ENCODE measurements at regions not wholly inside any gene's neighbourhood (a gene's known extent, or its start where the extent isn't known, plus 50 kb on each side); places are given as distances from the start of the nearest gene placed in this dataset.
"Not testable (repeated sequence)": the region's sequence is repeated elsewhere in the genome, so short reads cannot be mapped to it uniquely, and the experiment has no call there.

- Histone ChIP-seq H3K36me3 (ENCODE audit: control insufficient read depth in 2 of 2, insufficient read depth in 2 of 2, low read length in 2 of 2) (no peaks in the 10 kb centered on the region), H3K9me3 (ENCODE audit: control insufficient read depth in 2 of 2, low read length in 2 of 2) (no peaks in the 10 kb centered on the region), H3K27me3 (ENCODE audit: control insufficient read depth in 2 of 2, insufficient read depth in 2 of 2, low read length in 2 of 2) (no peaks in the 10 kb centered on the region), H3K4me1 (ENCODE audit: control insufficient read depth in 2 of 2, insufficient read depth in 2 of 2, low read length in 2 of 2) (no peaks in the 10 kb centered on the region), H3K27ac (ENCODE audit: low read depth in 2 of 2, low read length in 2 of 2) (no peak overlapping the region), H3K9ac (ENCODE audit: low read depth in 1 of 2, low read length in 2 of 2) (no peak overlapping the region), H3K4me3 (ENCODE audit: low read length in 2 of 2) (no peak overlapping the region)
Observed at GRCh38 chr3:8341821-8342247, 159.8 kb upstream of the LMCD1 start.

GRCh38 chr3:8343058-8343457 lies 158.6 kb upstream of the LMCD1 start:
- Histone ChIP-seq H3K36me3 (ENCODE audit: control insufficient read depth in 2 of 2, insufficient read depth in 2 of 2, low read length in 2 of 2) (no peaks in the 10 kb centered on the region), H3K4me3 (ENCODE audit: low read length in 2 of 2) (no peak overlapping the region), H3K9me3 (ENCODE audit: control insufficient read depth in 2 of 2, low read length in 2 of 2) (no peaks in the 10 kb centered on the region), H3K27me3 (ENCODE audit: control insufficient read depth in 2 of 2, insufficient read depth in 2 of 2, low read length in 2 of 2) (no peaks in the 10 kb centered on the region), H3K9ac (ENCODE audit: low read depth in 1 of 2, low read length in 2 of 2) (no peak overlapping the region), H3K27ac (ENCODE audit: low read depth in 2 of 2, low read length in 2 of 2) (no peak overlapping the region), H3K4me1 (ENCODE audit: control insufficient read depth in 2 of 2, insufficient read depth in 2 of 2, low read length in 2 of 2) (no peaks in the 10 kb centered on the region)

GRCh38 chr3:8345398-8345797 lies 156.2 kb upstream of the LMCD1 start:
- Histone ChIP-seq H3K9ac (ENCODE audit: low read depth in 1 of 2, low read length in 2 of 2) (no peak overlapping the region), H3K27me3 (ENCODE audit: control insufficient read depth in 2 of 2, insufficient read depth in 2 of 2, low read length in 2 of 2) (no peaks in the 10 kb centered on the region), H3K36me3 (ENCODE audit: control insufficient read depth in 2 of 2, insufficient read depth in 2 of 2, low read length in 2 of 2) (no peaks in the 10 kb centered on the region), H3K4me3 (ENCODE audit: low read length in 2 of 2) (no peak overlapping the region), H3K27ac (ENCODE audit: low read depth in 2 of 2, low read length in 2 of 2) (no peak overlapping the region), H3K4me1 (ENCODE audit: control insufficient read depth in 2 of 2, insufficient read depth in 2 of 2, low read length in 2 of 2) (no peaks in the 10 kb centered on the region), H3K9me3 (ENCODE audit: control insufficient read depth in 2 of 2, low read length in 2 of 2) (no peaks in the 10 kb centered on the region)

DNA sequence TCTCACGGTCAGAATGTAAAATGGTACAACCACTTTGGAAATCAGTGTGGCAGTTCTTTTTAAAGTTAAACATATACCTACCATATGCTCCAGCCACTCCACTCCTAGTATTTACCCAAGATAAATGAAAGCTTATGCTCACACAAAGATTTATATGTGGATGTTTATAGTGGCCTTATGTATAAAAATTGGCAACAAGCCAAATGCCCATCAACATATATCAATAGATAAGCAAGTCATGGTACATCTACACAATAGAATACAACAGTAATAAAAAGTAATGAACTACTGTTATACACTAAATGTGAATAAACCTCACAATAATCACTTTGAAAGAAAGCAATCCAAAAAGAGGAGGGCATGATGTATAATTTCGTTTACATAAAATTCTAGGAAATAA lies 153.5 kb upstream of the LMCD1 start:
- H3K9me3 ChIP-seq (ENCODE audit: control insufficient read depth in 2 of 2, low read length in 2 of 2), result no peaks in the 10 kb centered on the region

GRCh38 chr3:8352475-8352874 lies 149.1 kb upstream of the LMCD1 start:
- H3K36me3 ChIP-seq (ENCODE audit: control insufficient read depth in 2 of 2, insufficient read depth in 2 of 2, low read length in 2 of 2), result no peaks in the 10 kb centered on the region
- no peak overlapping the region for H3K27ac ChIP-seq (ENCODE audit: low read depth in 2 of 2, low read length in 2 of 2)
- no peaks in the 10 kb centered on the region for H3K27me3 ChIP-seq (ENCODE audit: control insufficient read depth in 2 of 2, insufficient read depth in 2 of 2, low read length in 2 of 2)
- no peak overlapping the region for H3K9ac ChIP-seq (ENCODE audit: low read depth in 1 of 2, low read length in 2 of 2)
- no peaks in the 10 kb centered on the region for H3K9me3 ChIP-seq (ENCODE audit: control insufficient read depth in 2 of 2, low read length in 2 of 2)
- H3K4me1 ChIP-seq (ENCODE audit: control insufficient read depth in 2 of 2, insufficient read depth in 2 of 2, low read length in 2 of 2), result no peaks in the 10 kb centered on the region
- no peak overlapping the region for H3K4me3 ChIP-seq (ENCODE audit: low read length in 2 of 2)

More for the DNA sequence above, 153.5 kb upstream of the LMCD1 start:
- Histone ChIP-seq H3K4me1 (ENCODE audit: control insufficient read depth in 2 of 2, insufficient read depth in 2 of 2, low read length in 2 of 2) (no peaks in the 10 kb centered on the region), H3K36me3 (ENCODE audit: control insufficient read depth in 2 of 2, insufficient read depth in 2 of 2, low read length in 2 of 2) (no peaks in the 10 kb centered on the region), H3K27ac (ENCODE audit: low read depth in 2 of 2, low read length in 2 of 2) (no peak overlapping the region), H3K9ac (ENCODE audit: low read depth in 1 of 2, low read length in 2 of 2) (no peak overlapping the region), H3K27me3 (ENCODE audit: control insufficient read depth in 2 of 2, insufficient read depth in 2 of 2, low read length in 2 of 2) (no peaks in the 10 kb centered on the region), H3K4me3 (ENCODE audit: low read length in 2 of 2) (no peak overlapping the region)

- Histone ChIP-seq H3K4me1 (ENCODE audit: control insufficient read depth in 2 of 2, insufficient read depth in 2 of 2, low read length in 2 of 2) (no peaks in the 10 kb centered on the region), H3K36me3 (ENCODE audit: control insufficient read depth in 2 of 2, insufficient read depth in 2 of 2, low read length in 2 of 2) (no peaks in the 10 kb centered on the region), H3K27me3 (ENCODE audit: control insufficient read depth in 2 of 2, insufficient read depth in 2 of 2, low read length in 2 of 2) (no peaks in the 10 kb centered on the region), H3K9ac (ENCODE audit: low read depth in 1 of 2, low read length in 2 of 2) (no peak overlapping the region), H3K27ac (ENCODE audit: low read depth in 2 of 2, low read length in 2 of 2) (no peak overlapping the region), H3K9me3 (ENCODE audit: control insufficient read depth in 2 of 2, low read length in 2 of 2) (no peaks in the 10 kb centered on the region), H3K4me3 (ENCODE audit: low read length in 2 of 2) (no peak overlapping the region)
Observed at GRCh38 chr3:8353364-8353763, 148.3 kb upstream of the LMCD1 start.

- Histone ChIP-seq H3K36me3 (ENCODE audit: control insufficient read depth in 2 of 2, insufficient read depth in 2 of 2, low read length in 2 of 2) (no peaks in the 10 kb centered on the region), H3K27me3 (ENCODE audit: control insufficient read depth in 2 of 2, insufficient read depth in 2 of 2, low read length in 2 of 2) (no peaks in the 10 kb centered on the region), H3K9me3 (ENCODE audit: control insufficient read depth in 2 of 2, low read length in 2 of 2) (no peaks in the 10 kb centered on the region)
Observed at GRCh38 chr3:8355346-8355745, 146.3 kb upstream of the LMCD1 start.

DNA sequence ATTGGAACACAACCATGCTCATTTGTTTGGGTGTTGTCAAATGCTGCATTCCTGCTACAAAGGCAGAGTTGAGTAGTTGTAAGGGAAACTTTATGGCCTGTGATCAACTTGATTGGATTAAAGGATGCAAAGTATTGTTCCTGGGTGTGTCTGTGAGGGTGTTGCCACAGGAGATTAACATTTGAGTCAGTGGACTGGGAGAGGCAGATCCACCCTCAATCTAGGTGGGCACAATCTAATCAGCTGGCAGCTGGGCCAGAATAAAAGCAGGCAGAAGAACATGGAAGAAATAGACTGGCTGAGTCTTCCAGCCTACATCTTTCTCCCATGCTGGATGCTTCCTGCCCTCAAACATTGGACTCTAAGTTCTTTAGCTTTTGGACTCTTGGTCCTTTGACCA lies 145.6 kb upstream of the LMCD1 start:
- not testable (repeated sequence) for H3K36me3 ChIP-seq (ENCODE audit: control insufficient read depth in 2 of 2, insufficient read depth in 2 of 2, low read length in 2 of 2); H3K9ac ChIP-seq (ENCODE audit: low read depth in 1 of 2, low read length in 2 of 2); H3K27me3 ChIP-seq (ENCODE audit: control insufficient read depth in 2 of 2, insufficient read depth in 2 of 2, low read length in 2 of 2); H3K9me3 ChIP-seq (ENCODE audit: control insufficient read depth in 2 of 2, low read length in 2 of 2); H3K4me1 ChIP-seq (ENCODE audit: control insufficient read depth in 2 of 2, insufficient read depth in 2 of 2, low read length in 2 of 2); H3K4me3 ChIP-seq (ENCODE audit: low read length in 2 of 2); H3K27ac ChIP-seq (ENCODE audit: low read depth in 2 of 2, low read length in 2 of 2)

More at GRCh38 chr3:8355346-8355745, 146.3 kb upstream of the LMCD1 start:
- Histone ChIP-seq H3K9ac (ENCODE audit: low read depth in 1 of 2, low read length in 2 of 2) (no peak overlapping the region), H3K4me1 (ENCODE audit: control insufficient read depth in 2 of 2, insufficient read depth in 2 of 2, low read length in 2 of 2) (no peaks in the 10 kb centered on the region), H3K27ac (ENCODE audit: low read depth in 2 of 2, low read length in 2 of 2) (no peak overlapping the region), H3K4me3 (ENCODE audit: low read length in 2 of 2) (no peak overlapping the region)

DNA sequence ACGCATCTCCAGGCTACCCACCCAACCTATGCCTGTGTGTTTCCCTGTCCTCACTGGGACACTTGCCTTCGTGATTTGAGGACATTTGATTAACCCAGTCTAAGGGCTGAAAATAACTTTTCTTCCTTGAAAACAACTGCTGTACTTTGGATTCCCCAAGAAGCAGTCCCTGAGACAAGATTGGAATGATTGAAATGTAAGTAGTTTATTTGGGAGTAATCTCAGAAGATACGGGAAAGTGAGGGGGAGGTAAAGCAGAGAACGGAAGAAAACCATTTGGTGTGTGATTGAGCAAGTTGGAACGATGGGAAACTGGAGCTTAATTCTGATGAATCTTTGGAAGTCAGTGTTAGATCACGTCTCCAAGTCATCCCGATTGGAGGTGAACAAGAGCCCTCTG lies 143.8 kb upstream of the LMCD1 start:
- Histone ChIP-seq H3K9me3 (ENCODE audit: control insufficient read depth in 2 of 2, low read length in 2 of 2) (no peaks in the 10 kb centered on the region), H3K4me1 (ENCODE audit: control insufficient read depth in 2 of 2, insufficient read depth in 2 of 2, low read length in 2 of 2) (no peaks in the 10 kb centered on the region), H3K27ac (ENCODE audit: low read depth in 2 of 2, low read length in 2 of 2) (peak overlapping the region in 1 of 2 donors; percentile 13)

GRCh38 chr3:8359133-8359532 lies 142.5 kb upstream of the LMCD1 start:
- Histone ChIP-seq H3K9ac (ENCODE audit: low read depth in 1 of 2, low read length in 2 of 2) (no peak overlapping the region), H3K4me3 (ENCODE audit: low read length in 2 of 2) (no peak overlapping the region)

More for the DNA sequence above, 143.8 kb upstream of the LMCD1 start:
- Histone ChIP-seq H3K27me3 (ENCODE audit: control insufficient read depth in 2 of 2, insufficient read depth in 2 of 2, low read length in 2 of 2) (no peaks in the 10 kb centered on the region), H3K9ac (ENCODE audit: low read depth in 1 of 2, low read length in 2 of 2) (no peak overlapping the region), H3K36me3 (ENCODE audit: control insufficient read depth in 2 of 2, insufficient read depth in 2 of 2, low read length in 2 of 2) (no peaks in the 10 kb centered on the region), H3K4me3 (ENCODE audit: low read length in 2 of 2) (no peak overlapping the region)

DNA sequence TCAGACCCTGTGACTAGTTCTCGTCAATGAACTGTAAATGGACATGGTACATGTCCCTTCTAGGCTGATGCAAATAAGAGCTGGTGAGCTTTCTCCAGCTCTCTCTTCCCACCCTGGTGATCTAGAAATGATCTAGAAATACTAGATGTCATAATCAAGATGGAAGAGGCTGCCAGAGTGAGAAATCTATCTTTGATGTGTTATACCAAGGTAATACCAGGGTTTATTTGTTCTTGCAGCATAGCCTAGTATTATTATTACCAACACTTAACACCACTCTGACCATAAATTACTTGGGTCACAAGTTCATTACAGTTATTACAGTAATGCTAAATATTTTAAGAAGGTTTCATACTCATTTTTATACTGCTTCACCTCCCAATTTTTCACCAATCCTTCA lies 138.4 kb upstream of the LMCD1 start:
- no peaks in the 10 kb centered on the region for H3K27me3 ChIP-seq (ENCODE audit: control insufficient read depth in 2 of 2, insufficient read depth in 2 of 2, low read length in 2 of 2)
- H3K27ac ChIP-seq (ENCODE audit: low read depth in 2 of 2, low read length in 2 of 2), result no peak overlapping the region
- no peak overlapping the region for H3K9ac ChIP-seq (ENCODE audit: low read depth in 1 of 2, low read length in 2 of 2)
- H3K9me3 ChIP-seq (ENCODE audit: control insufficient read depth in 2 of 2, low read length in 2 of 2), result no peaks in the 10 kb centered on the region
- H3K4me3 ChIP-seq (ENCODE audit: low read length in 2 of 2), result no peak overlapping the region
- H3K4me1 ChIP-seq (ENCODE audit: control insufficient read depth in 2 of 2, insufficient read depth in 2 of 2, low read length in 2 of 2), result no peaks in the 10 kb centered on the region
- H3K36me3 ChIP-seq (ENCODE audit: control insufficient read depth in 2 of 2, insufficient read depth in 2 of 2, low read length in 2 of 2), result no peaks in the 10 kb centered on the region

More at GRCh38 chr3:8359133-8359532, 142.5 kb upstream of the LMCD1 start:
- H3K9me3 ChIP-seq (ENCODE audit: control insufficient read depth in 2 of 2, low read length in 2 of 2), result no peaks in the 10 kb centered on the region
- H3K36me3 ChIP-seq (ENCODE audit: control insufficient read depth in 2 of 2, insufficient read depth in 2 of 2, low read length in 2 of 2), result no peaks in the 10 kb centered on the region
- no peaks in the 10 kb centered on the region for H3K4me1 ChIP-seq (ENCODE audit: control insufficient read depth in 2 of 2, insufficient read depth in 2 of 2, low read length in 2 of 2)
- H3K27me3 ChIP-seq (ENCODE audit: control insufficient read depth in 2 of 2, insufficient read depth in 2 of 2, low read length in 2 of 2), result no peaks in the 10 kb centered on the region
- no peak overlapping the region for H3K27ac ChIP-seq (ENCODE audit: low read depth in 2 of 2, low read length in 2 of 2)

Data from mucosa of rectum (tissue), 2 donors.